IMR-90 (cell line): ENCODE measurements at regions not wholly inside any gene's neighbourhood (a gene's known extent, or its start where the extent isn't known, plus 50 kb on each side); places are given as distances from the start of the nearest gene placed in this dataset.
A peak's percentile ranks its signal among the peaks of the same experiment; 100 is the strongest.

Source experiments
- ATAC-seq: fragments of 200-7000 bp; cut with Tn5 transposase; 2 replicates; pipeline ENCODE4 v1.9.1; 2020; ENCODE audit warnings: low read depth, mild to moderate bottlenecking, moderate library complexity
- BruUV-seq: library from RNA; stranded (reverse); fragments of 400-500 nt; replicated peaks from 2 replicates; lab custom pipeline; 2021; lab: Mats Ljungman, UMichigan
- CTCF ChIA-PET: fragments of 300-600 bp; formaldehyde crosslinking; extraction: SDS; loops from one replicate; lab custom pipeline; 2021; ENCODE audit warnings: antibody characterized with exemption; lab: Yijun Ruan, JAX
- POLR2A ChIA-PET: fragments of 300-600 bp; sonication (Branson Sonifier 250); formaldehyde crosslinking; loops from one replicate; lab custom pipeline; 2022; ENCODE audit warnings: antibody characterized with exemption; ENCODE audit not compliant: unreplicated experiment; lab: Charles Lee
- DNase-seq: peaks from one replicate; pipeline ENCODE4 v3.0.0; 2013
- H2AFZ ChIP-seq: replicated peaks from 2 replicates; pipeline ENCODE3; 2013; ENCODE audit warnings: low read length, mild to moderate bottlenecking; ENCODE audit not compliant: poor library complexity
- H2AK5ac ChIP-seq: 2 replicates; pipeline ENCODE4 v1.6.1; 2013; ENCODE audit warnings: low read depth, low read length, inconsistent platforms
- H2AK9ac ChIP-seq: replicated peaks from 2 replicates; pipeline ENCODE3; 2013; ENCODE audit warnings: mild to moderate bottlenecking, low read depth, low read length, moderate library complexity; ENCODE audit not compliant: poor library complexity
- H2BK120ac ChIP-seq: 2 replicates; pipeline ENCODE4 v1.6.1; 2013; ENCODE audit warnings: low read depth, low read length, inconsistent platforms
- H2BK15ac ChIP-seq: 3 replicates; pipeline ENCODE4 v1.6.1; 2013; ENCODE audit warnings: low read depth, low read length, inconsistent platforms
- H2BK20ac ChIP-seq: 2 replicates; pipeline ENCODE4 v1.6.1; 2013; ENCODE audit warnings: low read depth, mild to moderate bottlenecking, inconsistent platforms, low read length, moderate library complexity
- H2BK5ac ChIP-seq: 2 replicates; pipeline ENCODE4 v1.6.1; 2013; ENCODE audit warnings: mild to moderate bottlenecking, low read depth, low read length, inconsistent platforms; ENCODE audit not compliant: poor library complexity, severe bottlenecking
- H3K14ac ChIP-seq: replicated peaks from 2 replicates; pipeline ENCODE4 v1.6.1; 2013; ENCODE audit warnings: low read depth, low read length, inconsistent platforms
- H3K18ac ChIP-seq: 2 replicates; pipeline ENCODE4 v1.6.1; 2013; ENCODE audit warnings: low read depth, low read length, control low read depth
- H3K23ac ChIP-seq: 2 replicates; pipeline ENCODE4 v1.6.1; 2013; ENCODE audit warnings: low read depth, low read length, inconsistent platforms
- H3K27ac ChIP-seq: 2 replicates; pipeline ENCODE4 v1.5.1; 2013; ENCODE audit warnings: mild to moderate bottlenecking, control low read depth, low read length; ENCODE audit not compliant: insufficient read depth
- H3K27me3 ChIP-seq: 2 replicates; pipeline ENCODE4 v1.6.1; 2013; ENCODE audit warnings: low read length; ENCODE audit not compliant: control insufficient read depth, insufficient read depth
- H3K36me3 ChIP-seq: 2 replicates; pipeline ENCODE4 v1.6.1; 2013; ENCODE audit warnings: low read length, mixed read lengths; ENCODE audit not compliant: control insufficient read depth, insufficient read depth
- H3K4ac ChIP-seq: 2 replicates; pipeline ENCODE4 v1.6.1; 2013; ENCODE audit warnings: low read depth, low read length, inconsistent platforms
- H3K4me1 ChIP-seq: 2 replicates; pipeline ENCODE4 v1.6.1; 2013; ENCODE audit warnings: low read length, mixed read lengths; ENCODE audit not compliant: control insufficient read depth, insufficient read depth
- H3K4me2 ChIP-seq: 2 replicates; pipeline ENCODE4 v1.6.1; 2013; ENCODE audit warnings: low read depth, mild to moderate bottlenecking, control low read depth, low read length, moderate library complexity
- H3K4me3 ChIP-seq: 2 replicates; pipeline ENCODE4 v1.5.1; 2013; ENCODE audit warnings: low read depth, mild to moderate bottlenecking, control low read depth, low read length, moderate library complexity; ENCODE audit not compliant: insufficient read depth
- H3K56ac ChIP-seq: 2 replicates; pipeline ENCODE4 v1.6.1; 2013; ENCODE audit warnings: low read length, inconsistent platforms; ENCODE audit not compliant: insufficient read depth; ENCODE audit errors: extremely low read depth
- H3K79me1 ChIP-seq, 2 experiments: 2 replicates each; pipeline ENCODE4 v1.6.1; 2013; ENCODE audit warnings: low read length in 2 of 2, inconsistent platforms in 1 of 2, low read depth in 1 of 2
- H3K9ac ChIP-seq: 2 replicates; pipeline ENCODE4 v1.6.1; 2013; ENCODE audit warnings: low read depth, low read length, control low read depth
- H3K9me1 ChIP-seq: 2 replicates; pipeline ENCODE4 v1.6.1; 2013; ENCODE audit warnings: low read length, inconsistent platforms; ENCODE audit not compliant: insufficient read depth
- H3K9me3 ChIP-seq: 2 replicates; pipeline ENCODE4 v1.6.1; 2013; ENCODE audit warnings: low read length; ENCODE audit not compliant: control insufficient read depth, insufficient read depth
- H4K20me1 ChIP-seq: 2 replicates; pipeline ENCODE4 v1.6.1; 2013; ENCODE audit warnings: low read length, inconsistent platforms; ENCODE audit not compliant: insufficient read depth
- H4K5ac ChIP-seq: 2 replicates; pipeline ENCODE4 v1.6.1; 2013; ENCODE audit warnings: mild to moderate bottlenecking, low read depth, low read length, control low read depth
- H4K8ac ChIP-seq, 2 experiments: 2 replicates each; pipeline ENCODE4 v1.6.1; 2013; ENCODE audit warnings: low read depth in 2 of 2, low read length in 2 of 2, control low read depth in 1 of 2, inconsistent platforms in 1 of 2
- H4K91ac ChIP-seq: 2 replicates; pipeline ENCODE4 v1.6.1; 2013; ENCODE audit warnings: low read depth, low read length, inconsistent platforms; ENCODE audit not compliant: insufficient read depth
- CEBPB ChIP-seq: IDR thresholded peaks from 2 replicates; pipeline ENCODE4 v1.6.1; 2012; ENCODE audit warnings: low read depth, low read length, improper control_type of control experiment
- MAFK ChIP-seq: IDR thresholded peaks from 2 replicates; pipeline ENCODE4 v1.6.1; 2012; ENCODE audit warnings: low read depth, low read length, improper control_type of control experiment
- RCOR1 ChIP-seq: IDR thresholded peaks from 2 replicates; pipeline ENCODE4 v1.6.1; 2012; ENCODE audit warnings: mild to moderate bottlenecking, low read length, improper control_type of control experiment; ENCODE audit not compliant: insufficient replicate concordance
- WGBS, 2 experiments: methylation state at CpG; one replicate each; pipeline versions ENCODE4 v1.1.5 to v1.1.7; 2013; ENCODE audit warnings: missing lambda C conversion rate in 2 of 2; ENCODE audit not compliant: insufficient read length in 1 of 2; ENCODE audit errors: extremely low coverage in 2 of 2; 5-methylcytosine and 5-hydroxymethylcytosine counted together
- dilution Hi-C: fragments of 300-500 bp; cut with HindIII; formaldehyde crosslinking; loops from one replicate; pipeline ENCODE4 v1.14.3; 2018; ENCODE audit warnings: low sequenced_read_pairs; ENCODE audit not compliant: unreplicated experiment
- in situ Hi-C: fragments of 300-500 bp; cut with MboI; formaldehyde crosslinking; loops from 3 replicates; pipeline ENCODE4 v1.14.3; 2019; ENCODE audit warnings: low sequenced_read_pairs, inconsistent platforms, mixed read lengths
- intact Hi-C: fragments of 100-400 bp; cut with micrococcal nuclease; formaldehyde crosslinking; loops from 2 replicates; pipeline ENCODE4 v1.10.0; 2022

DNA sequence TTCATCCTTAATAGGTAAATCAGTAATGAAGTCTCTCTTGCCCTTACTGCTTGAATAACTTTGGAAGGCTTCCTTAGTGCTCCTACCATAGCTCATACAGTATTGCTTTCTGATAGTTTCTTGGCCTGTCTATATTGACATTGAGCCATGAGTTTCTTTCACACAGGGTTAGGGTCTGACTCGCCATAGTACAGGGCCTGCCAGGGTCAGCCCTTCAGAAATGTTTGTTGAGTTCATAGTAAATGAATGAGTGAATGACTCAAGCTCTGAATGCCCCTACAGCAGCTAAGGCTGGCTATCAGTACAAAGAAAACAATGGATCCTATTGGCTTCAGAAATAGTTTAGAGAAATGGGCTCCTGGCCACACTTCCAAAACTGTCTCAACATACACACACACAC is 65.0 kb upstream of the LRATD1 start:
- H3K79me1 ChIP-seq, result no peaks in the 10 kb centered on the region
- DNase-seq (peak; percentile 27), ATAC-seq (no peak)
- WGBS, 2 experiments, result no CpG with 5 or more reads among the region's 1 CpG
- H3K9me1 ChIP-seq, result no peaks in the 10 kb centered on the region
- in situ Hi-C loops (no loop called here), dilution Hi-C loops (no loop called here), intact Hi-C loops (no loop called here)
- no peak overlapping the region for H3K56ac ChIP-seq
- H2BK20ac ChIP-seq, result no peak overlapping the region
- no peaks in the 10 kb centered on the region for H3K27me3 ChIP-seq
- H3K9ac ChIP-seq, result no peak overlapping the region
- H2AK9ac ChIP-seq, result no peak overlapping the region
- no peak overlapping the region for H3K14ac ChIP-seq
- no peak overlapping the region for H3K4me2 ChIP-seq
- no peaks in the 10 kb centered on the region for H3K36me3 ChIP-seq
- ChIA-PET POLR2A (no interaction called here), CTCF (no interaction called here)
- no peak overlapping the region for H3K23ac ChIP-seq
- no peak overlapping the region for H4K91ac ChIP-seq
- H4K20me1 ChIP-seq, result no peaks in the 10 kb centered on the region
- no peak overlapping the region for H2BK5ac ChIP-seq
- no peak overlapping the region for H4K8ac ChIP-seq
- H4K5ac ChIP-seq, result no peak overlapping the region
- no peaks in the 10 kb centered on the region for H3K9me3 ChIP-seq
- no TSS peak for BruUV-seq
- no peak overlapping the region for H3K27ac ChIP-seq
- H3K18ac ChIP-seq, result no peak overlapping the region
- H3K4me3 ChIP-seq, result no peak overlapping the region
- H3K4me1 ChIP-seq, result no peaks in the 10 kb centered on the region
- H2BK120ac ChIP-seq, result no peak overlapping the region
- H2BK15ac ChIP-seq, result no peak overlapping the region
- no peak overlapping the region for H3K4ac ChIP-seq
- TF ChIP-seq RCOR1 (no peak), MAFK (no peak), CEBPB (no peak)
- no peak overlapping the region for H2AFZ ChIP-seq
- H2AK5ac ChIP-seq, result no peak overlapping the region
